Transverse colon (tissue), 4 donors: ENCODE measurements at regions not wholly inside any gene's neighbourhood (a gene's known extent, or its start where the extent isn't known, plus 50 kb on each side); places are given as distances from the start of the nearest gene placed in this dataset.
"Not testable (repeated sequence)": the region's sequence is repeated elsewhere in the genome, so short reads cannot be mapped to it uniquely, and the experiment has no call there.

Experiments
- DNase-seq: peaks from one replicate; pipeline ENCODE4 v3.0.0-alpha.2; 2019
- H3K27ac ChIP-seq, 4 donors: fragments of 200-600 bp; sonication (generic); 2 replicates each; pipeline ENCODE4 v1.5.1; 2016 to 2018; ENCODE audit warnings: inconsistent platforms in 4 of 4
- H3K27me3 ChIP-seq: fragments of 200-600 bp; sonication (generic); 2 replicates; pipeline ENCODE4 v1.5.1; 2017; ENCODE audit warnings: inconsistent platforms
- H3K36me3 ChIP-seq, 4 donors: fragments of 200-600 bp; sonication (generic); 2 replicates each; pipeline ENCODE4 v1.5.1; 2017 to 2019; ENCODE audit warnings: inconsistent platforms in 4 of 4
- H3K4me1 ChIP-seq, 4 donors: fragments of 200-600 bp; sonication (generic); 2 replicates each; pipeline ENCODE4 v1.5.1; 2017 to 2020; ENCODE audit warnings: inconsistent platforms in 4 of 4
- H3K4me3 ChIP-seq, 4 donors: fragments of 200-600 bp; sonication (generic); 1 replicate in 1 of 4; 2 replicates in 3 of 4; pipeline versions ENCODE4 v1.5.1 to v1.6.1; 2017 to 2019; ENCODE audit warnings: inconsistent platforms in 4 of 4
- H3K9me3 ChIP-seq, 2 donors: fragments of 200-600 bp; sonication (generic); 2 replicates each; pipeline ENCODE4 v1.5.1; 2017 to 2019; ENCODE audit warnings: inconsistent platforms in 2 of 2
- EP300 ChIP-seq: sonication (generic); formaldehyde crosslinking; IDR thresholded peaks from one replicate; pipeline ENCODE4 v1.6.1; 2017; ENCODE audit warnings: antibody characterized with exemption, low read depth
- POLR2A ChIP-seq: fragments of 450-650 bp; IDR thresholded peaks from one replicate; pipeline ENCODE4 v1.6.1; 2016; ENCODE audit warnings: antibody characterized with exemption, mild to moderate bottlenecking, moderate library complexity
- POLR2AphosphoS5 ChIP-seq, 3 donors: sonication (generic); formaldehyde crosslinking; IDR thresholded peaks; one replicate each; pipeline ENCODE4 v1.6.1; 2016; ENCODE audit warnings: antibody characterized with exemption in 3 of 3
- WGBS, 2 donors: methylation state at CpG; one replicate each; pipeline ENCODE4 v1.1.5; 2018; ENCODE audit warnings: low coverage in 1 of 2; 5-methylcytosine and 5-hydroxymethylcytosine counted together
- in situ Hi-C, 4 donors: fragments of 200-750 bp; cut with MboI; loops; one replicate each; pipeline versions ENCODE4 v1.15.0 to v1.15.1; 2017; ENCODE audit warnings: low sequenced_read_pairs in 3 of 4, low pct_ligation_motif_present in 1 of 4, low pct_unique_long_range_greater_than_20kb in 1 of 4
- intact Hi-C: fragments of 100-400 bp; cut with DNase I; formaldehyde crosslinking; loops from one replicate; pipeline ENCODE4 v1.15.1; 2023; ENCODE audit warnings: low total_unique reads
- TF ChIP-seq, protein P1 (sequence below), 5 experiments: fragments of 200-600 bp in 3 of 5; fragments of 450-650 bp in 2 of 5; sonication (generic) in 3 of 5; IDR thresholded peaks; 1 replicate in 2 of 5; 2 replicates in 3 of 5; pipeline ENCODE4 v1.5.1; 2016 to 2017; ENCODE audit warnings: antibody characterized with exemption in 5 of 5, inconsistent platforms in 3 of 5, mild to moderate bottlenecking in 2 of 5, moderate library complexity in 1 of 5

DNA sequence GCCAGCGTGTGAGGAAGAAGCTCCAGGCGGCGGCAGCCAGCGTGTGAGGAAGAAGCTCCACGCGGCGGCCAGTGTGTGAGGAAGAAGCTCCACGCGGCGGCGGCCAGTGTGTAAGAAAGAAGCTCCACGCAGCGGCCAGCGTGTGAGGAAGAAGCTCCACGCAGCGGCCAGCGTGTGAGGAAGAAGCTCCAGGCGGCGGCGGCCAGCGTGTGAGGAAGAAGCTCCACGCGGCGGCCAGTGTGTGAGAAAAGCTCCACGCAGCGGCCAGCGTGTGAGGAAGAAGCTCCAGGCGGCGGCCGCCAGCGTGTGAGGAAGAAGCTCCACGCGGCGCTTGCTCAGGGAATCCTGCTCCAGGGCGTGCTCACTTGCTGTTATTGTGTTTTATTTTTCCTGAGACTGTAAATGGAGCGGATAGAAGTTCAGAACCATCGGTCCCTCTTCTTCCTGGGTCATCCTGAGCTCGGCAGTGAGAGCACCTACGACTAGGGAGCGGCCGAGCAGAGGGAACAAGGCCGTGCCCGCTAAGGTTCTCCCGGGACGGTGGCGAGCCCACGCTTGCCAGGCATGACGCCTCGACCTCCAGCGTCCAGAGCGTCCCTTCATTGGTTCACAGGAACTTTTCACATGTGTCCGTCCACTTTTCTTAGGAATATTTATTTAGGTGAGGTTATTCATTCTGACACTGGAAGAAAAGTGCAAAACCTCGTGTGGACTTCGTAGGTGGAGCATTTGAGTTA lies 94.2 kb downstream of the TMEM18 start:
- TF ChIP-seq POLR2AphosphoS5 (IDR thresholded peaks at IDR 0.05): no peak
- no peak for TF ChIP-seq POLR2A
- TF ChIP-seq, protein P1, sequence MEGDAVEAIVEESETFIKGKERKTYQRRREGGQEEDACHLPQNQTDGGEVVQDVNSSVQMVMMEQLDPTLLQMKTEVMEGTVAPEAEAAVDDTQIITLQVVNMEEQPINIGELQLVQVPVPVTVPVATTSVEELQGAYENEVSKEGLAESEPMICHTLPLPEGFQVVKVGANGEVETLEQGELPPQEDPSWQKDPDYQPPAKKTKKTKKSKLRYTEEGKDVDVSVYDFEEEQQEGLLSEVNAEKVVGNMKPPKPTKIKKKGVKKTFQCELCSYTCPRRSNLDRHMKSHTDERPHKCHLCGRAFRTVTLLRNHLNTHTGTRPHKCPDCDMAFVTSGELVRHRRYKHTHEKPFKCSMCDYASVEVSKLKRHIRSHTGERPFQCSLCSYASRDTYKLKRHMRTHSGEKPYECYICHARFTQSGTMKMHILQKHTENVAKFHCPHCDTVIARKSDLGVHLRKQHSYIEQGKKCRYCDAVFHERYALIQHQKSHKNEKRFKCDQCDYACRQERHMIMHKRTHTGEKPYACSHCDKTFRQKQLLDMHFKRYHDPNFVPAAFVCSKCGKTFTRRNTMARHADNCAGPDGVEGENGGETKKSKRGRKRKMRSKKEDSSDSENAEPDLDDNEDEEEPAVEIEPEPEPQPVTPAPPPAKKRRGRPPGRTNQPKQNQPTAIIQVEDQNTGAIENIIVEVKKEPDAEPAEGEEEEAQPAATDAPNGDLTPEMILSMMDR (IDR thresholded peaks at IDR 0.05): no peak
- TF ChIP-seq EP300: no peak
- Histone ChIP-seq H3K27ac (no peak overlapping the region), H3K27me3 (no peaks in the 10 kb centered on the region), H3K4me3 (no peak overlapping the region), H3K36me3 (no peaks in the 10 kb centered on the region), H3K4me1 (no peaks in the 10 kb centered on the region), H3K9me3 (no peaks in the 10 kb centered on the region)
- in situ Hi-C loops: no loop called here
- DNase-seq: no peak
- intact Hi-C loops: no loop called here
- 89% methylated on average over 35 to 54 of the region's 54 CpGs for WGBS, 2 donors

DNA sequence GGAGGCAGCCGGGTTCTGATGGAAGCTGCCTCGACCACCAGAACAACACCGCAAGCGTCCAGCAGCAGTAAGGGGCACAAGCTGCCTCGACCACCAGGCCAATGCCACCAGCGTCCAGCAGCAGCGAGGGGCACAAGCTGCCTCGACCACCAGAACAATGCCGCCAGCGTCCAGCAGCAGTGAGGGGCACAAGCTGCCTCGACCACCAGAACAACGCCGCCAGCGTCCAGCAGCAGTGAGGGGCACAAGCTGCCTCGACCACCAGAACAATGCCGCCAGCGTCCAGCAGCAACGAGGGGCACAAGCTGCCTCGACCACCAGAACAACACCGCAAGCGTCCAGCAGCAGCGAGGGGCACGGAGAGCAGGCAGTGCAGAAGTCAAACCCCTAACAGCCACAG lies 94.9 kb downstream of the TMEM18 start:
- WGBS, 2 donors: 84 to 100% methylated on average over 1 to 23 of the region's 23 CpGs
- H3K4me1 ChIP-seq, intact Hi-C loops, H3K36me3 ChIP-seq, H3K27ac ChIP-seq, H3K27me3 ChIP-seq, H3K4me3 ChIP-seq, in situ Hi-C loops, H3K9me3 ChIP-seq, DNase-seq: not testable (repeated sequence)

DNA sequence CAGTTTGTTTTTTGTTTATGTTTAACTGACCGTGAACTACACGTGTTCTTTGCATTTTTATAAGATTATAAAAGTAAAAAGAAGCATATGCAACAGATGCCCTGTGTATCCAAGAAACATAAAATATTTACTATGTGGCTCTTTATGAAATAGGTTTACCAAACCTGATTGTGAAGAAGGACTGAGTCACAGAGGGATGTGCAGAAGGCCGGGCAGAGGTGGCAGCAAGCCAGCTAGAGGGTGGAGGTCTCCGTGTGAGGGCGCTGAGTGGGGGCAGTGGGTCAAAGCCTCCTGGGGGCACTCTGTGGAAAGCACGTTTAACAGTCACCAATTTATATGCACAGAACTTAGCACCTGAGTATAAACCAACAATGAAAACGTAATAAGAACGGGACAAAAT lies 97.2 kb downstream of the TMEM18 start:
- no peaks in the 10 kb centered on the region for H3K4me1 ChIP-seq
- DNase-seq: no peak
- TF ChIP-seq POLR2A: no peak
- TF ChIP-seq, protein P1 (IDR thresholded peaks at IDR 0.05): no peak
- TF ChIP-seq EP300: no peak
- TF ChIP-seq POLR2AphosphoS5 (IDR thresholded peaks at IDR 0.05): no peak
- intact Hi-C loops: no loop called here
- H3K36me3 ChIP-seq: no peaks in the 10 kb centered on the region
- in situ Hi-C loops: no loop called here
- WGBS, 2 donors: 63 to 64% methylated on average over 8 of the region's 8 CpGs
- H3K27ac ChIP-seq: no peak overlapping the region
- H3K27me3 ChIP-seq: no peaks in the 10 kb centered on the region
- H3K4me3 ChIP-seq: no peak overlapping the region
- H3K9me3 ChIP-seq: no peaks in the 10 kb centered on the region

DNA sequence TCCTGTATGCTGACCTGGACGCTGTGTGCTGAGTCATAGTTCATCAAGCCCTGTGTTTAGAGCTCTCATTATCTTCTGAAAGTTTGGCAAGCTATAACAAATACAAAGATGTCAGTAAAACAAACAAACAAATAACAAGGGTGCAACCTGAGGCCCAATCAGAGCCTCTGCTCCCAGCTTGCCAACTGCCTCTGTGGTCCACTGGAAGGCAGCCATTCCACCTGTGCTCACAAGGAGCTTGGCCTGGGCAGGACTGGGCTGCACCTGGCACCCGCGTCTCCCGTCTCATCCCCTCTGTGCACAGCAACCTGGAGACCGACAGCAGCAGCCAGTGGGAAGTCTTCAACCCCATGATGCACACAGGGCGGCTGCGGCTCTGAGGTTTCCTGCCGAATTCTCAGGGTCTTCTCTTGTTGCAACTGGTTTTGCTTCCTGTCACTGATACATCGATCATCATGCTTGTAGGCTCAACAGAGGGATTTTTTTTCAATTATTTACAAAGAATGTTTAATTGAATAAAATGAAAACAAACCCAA lies 97.8 kb downstream of the TMEM18 start:
- intact Hi-C loops: no loop called here
- Histone ChIP-seq H3K36me3 (no peaks in the 10 kb centered on the region), H3K27me3 (no peaks in the 10 kb centered on the region), H3K4me3 (no peak overlapping the region), H3K27ac (no peak overlapping the region), H3K4me1 (no peaks in the 10 kb centered on the region), H3K9me3 (no peaks in the 10 kb centered on the region)
- no peak for TF ChIP-seq EP300
- TF ChIP-seq, protein P1 (IDR thresholded peaks at IDR 0.05): no peak
- no peak for TF ChIP-seq POLR2AphosphoS5 (IDR thresholded peaks at IDR 0.05)
- no peak for TF ChIP-seq POLR2A
- no peak for DNase-seq
- WGBS, 2 donors: 67 to 88% methylated on average over 1 to 9 of the region's 9 CpGs
- in situ Hi-C loops: no loop called here

DNA sequence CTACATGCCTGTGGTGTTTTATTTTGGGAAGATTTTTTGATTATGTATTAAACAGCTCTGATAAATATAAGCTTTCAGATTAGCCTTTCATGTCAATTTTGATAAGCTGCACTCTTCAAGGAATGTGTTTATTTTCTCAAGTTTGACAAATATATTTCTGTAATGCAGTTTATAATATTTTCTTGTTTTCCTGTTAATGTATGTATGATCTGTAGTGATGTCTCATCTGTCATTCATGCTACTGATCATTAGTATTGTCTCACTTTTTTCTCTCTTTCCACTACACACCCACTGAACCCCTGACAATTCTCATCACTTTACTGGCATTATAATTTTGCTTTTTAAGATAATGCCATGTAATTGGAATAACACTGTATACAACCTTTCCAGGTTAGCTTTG lies 100.9 kb downstream of the TMEM18 start:
- H3K36me3 ChIP-seq: no peaks in the 10 kb centered on the region
- no peak overlapping the region for H3K27ac ChIP-seq
- H3K4me3 ChIP-seq: no peak overlapping the region
- TF ChIP-seq POLR2A (no peak), EP300 (no peak), POLR2AphosphoS5 (IDR thresholded peaks at IDR 0.05) (no peak)
- TF ChIP-seq, protein P1 (IDR thresholded peaks at IDR 0.05): no peak
- no peaks in the 10 kb centered on the region for H3K27me3 ChIP-seq
- intact Hi-C loops: no loop called here
- no peaks in the 10 kb centered on the region for H3K4me1 ChIP-seq
- in situ Hi-C loops: no loop called here
- H3K9me3 ChIP-seq: peaks cover 0 to 7% of the 10 kb centered on the region in 2 donors
- no peak for DNase-seq
